H1 (cell line): ENCODE measurements at regions not wholly inside any gene's neighbourhood (a gene's known extent, or its start where the extent isn't known, plus 50 kb on each side); places are given as distances from the start of the nearest gene placed in this dataset.

Source experiments
- CTCF ChIA-PET: fragments of 300-600 bp; sonication (Branson Sonifier 250); formaldehyde crosslinking; loops from one replicate; lab custom pipeline; 2021; ENCODE audit not compliant: partially characterized antibody; lab: Charles Lee
- POLR2A ChIA-PET: fragments of 300-600 bp; sonication (Branson Sonifier 250); formaldehyde crosslinking; loops from one replicate; lab custom pipeline; 2021; ENCODE audit warnings: inconsistent platforms; ENCODE audit not compliant: partially characterized antibody; lab: Charles Lee
- DNase-seq, 2 experiments: peaks; one replicate each; pipeline versions ENCODE4 v3.0.0 to v3.0.0-alpha.2; 2010 to 2022; ENCODE audit warnings: low spot score in 2 of 2, low read depth in 1 of 2, mixed read lengths in 1 of 2
- FAIRE-seq: peaks from 2 replicates; lab custom pipeline; 2011; peaks lifted over from hg19 to GRCh38; lab: Jason Lieb, UNC
- H2AFZ ChIP-seq: 2 replicates; pipeline ENCODE4 v1.8.1; 2012; ENCODE audit warnings: low read length, inconsistent platforms
- H2AK5ac ChIP-seq: 2 replicates; pipeline ENCODE4 v1.6.1; 2013; ENCODE audit warnings: low read depth, low read length
- H2BK120ac ChIP-seq: replicated peaks from 2 replicates; pipeline ENCODE3; 2013; ENCODE audit warnings: low read depth, low read length, inconsistent platforms
- H2BK12ac ChIP-seq: 2 replicates; pipeline ENCODE4 v1.6.1; 2013; ENCODE audit warnings: low read depth, low read length
- H2BK15ac ChIP-seq: 2 replicates; pipeline ENCODE4 v1.6.1; 2013; ENCODE audit warnings: low read length
- H2BK20ac ChIP-seq: 2 replicates; pipeline ENCODE4 v1.6.1; 2013; ENCODE audit warnings: low read length
- H2BK5ac ChIP-seq: 2 replicates; pipeline ENCODE4 v1.6.1; 2013; ENCODE audit warnings: low read depth, low read length
- H3K14ac ChIP-seq: 2 replicates; pipeline ENCODE4 v1.6.1; 2013; ENCODE audit warnings: inconsistent platforms; ENCODE audit not compliant: insufficient read length
- H3K18ac ChIP-seq: 2 replicates; pipeline ENCODE4 v1.6.1; 2013; ENCODE audit warnings: low read length; ENCODE audit errors: extremely low read depth
- H3K23ac ChIP-seq: 2 replicates; pipeline ENCODE4 v1.6.1; 2013; ENCODE audit warnings: inconsistent platforms; ENCODE audit not compliant: insufficient read length
- H3K23me2 ChIP-seq: 2 replicates; pipeline ENCODE4 v1.6.1; 2013; ENCODE audit warnings: low read depth, low read length
- H3K27ac ChIP-seq: 2 replicates; pipeline ENCODE4 v1.6.1; 2011; ENCODE audit warnings: low read depth, low read length, inconsistent platforms
- H3K27me3 ChIP-seq, 4 experiments: replicated peaks in 1 of 4; 1 replicate in 1 of 4; 2 replicates in 3 of 4; pipeline versions ENCODE4 v1.6.1 to v1.8.1; 2011 to 2013; ENCODE audit warnings: low read length in 3 of 4, mild to moderate bottlenecking in 3 of 4, inconsistent platforms in 2 of 4, mixed read lengths in 2 of 4, moderate library complexity in 1 of 4; ENCODE audit not compliant: control insufficient read depth in 3 of 4, insufficient read depth in 3 of 4; ENCODE audit errors: extremely low read depth in 1 of 4
- H3K36me3 ChIP-seq, 4 experiments: 2 replicates each; pipeline versions ENCODE4 v1.6.1 to v1.8.1; 2011 to 2013; ENCODE audit warnings: mild to moderate bottlenecking in 4 of 4, low read length in 3 of 4, moderate library complexity in 2 of 4, control low read depth in 1 of 4, inconsistent platforms in 1 of 4; ENCODE audit not compliant: insufficient read depth in 4 of 4, control insufficient read depth in 2 of 4
- H3K4ac ChIP-seq: replicated peaks from 2 replicates; pipeline ENCODE3; 2013; ENCODE audit warnings: low read length, low read depth, mixed read lengths, inconsistent platforms; ENCODE audit not compliant: insufficient read length
- H3K4me1 ChIP-seq, 4 experiments: replicated peaks in 1 of 4; 1 replicate in 1 of 4; 2 replicates in 3 of 4; pipeline versions ENCODE4 v1.6.1 to v1.8.1; 2011 to 2013; ENCODE audit warnings: low read length in 3 of 4, inconsistent platforms in 2 of 4, mixed read lengths in 1 of 4; ENCODE audit not compliant: insufficient read depth in 4 of 4, control insufficient read depth in 3 of 4
- H3K4me2 ChIP-seq, 2 experiments: 2 replicates each; pipeline versions ENCODE4 v1.6.1 to v1.8.1; 2011 to 2013; ENCODE audit warnings: low read depth in 2 of 2, low read length in 2 of 2, control low read depth in 1 of 2, inconsistent platforms in 1 of 2, mild to moderate bottlenecking in 1 of 2; ENCODE audit not compliant: insufficient read depth in 1 of 2
- H3K4me3 ChIP-seq, 4 experiments: fragments of 200-600, 300-600 bp in 1 of 4; sonication (generic), shearing (Covaris generic), sonication (Bioruptor Twin) in 1 of 4; 2 replicates each; pipeline versions ENCODE4 v1.5.1 to v1.8.1; 2011 to 2016; ENCODE audit warnings: low read length in 4 of 4, low read depth in 3 of 4, control low read depth in 2 of 4, inconsistent platforms in 2 of 4, mild to moderate bottlenecking in 2 of 4, mixed read lengths in 1 of 4, moderate library complexity in 1 of 4; ENCODE audit not compliant: insufficient read depth in 2 of 4; ENCODE audit errors: extremely low read depth in 1 of 4
- H3K56ac ChIP-seq: replicated peaks from 2 replicates; pipeline ENCODE3; 2013; ENCODE audit warnings: low read depth, mild to moderate bottlenecking, mixed read lengths, low read length, inconsistent platforms; ENCODE audit not compliant: insufficient read length
- H3K79me1 ChIP-seq: 2 replicates; pipeline ENCODE4 v1.6.1; 2013; ENCODE audit warnings: low read depth, low read length, control low read depth
- H3K79me2 ChIP-seq, 2 experiments: 2 replicates each; pipeline versions ENCODE4 v1.6.1 to v1.8.1; 2012 to 2013; ENCODE audit warnings: low read length in 2 of 2, mild to moderate bottlenecking in 2 of 2, inconsistent platforms in 1 of 2; ENCODE audit not compliant: insufficient read depth in 2 of 2, control insufficient read depth in 1 of 2
- H3K9ac ChIP-seq, 4 experiments: replicated peaks in 1 of 4; 1 replicate in 1 of 4; 2 replicates in 3 of 4; pipeline versions ENCODE4 v1.6.1 to v1.8.1; 2011 to 2013; ENCODE audit warnings: low read depth in 3 of 4, low read length in 3 of 4, control low read depth in 2 of 4, mild to moderate bottlenecking in 2 of 4, moderate library complexity in 2 of 4, inconsistent platforms in 1 of 4; ENCODE audit errors: extremely low read depth in 1 of 4
- H3K9me3 ChIP-seq, 2 experiments: 2 replicates each; pipeline versions ENCODE4 v1.6.1 to v1.8.1; 2012 to 2013; ENCODE audit warnings: mild to moderate bottlenecking in 2 of 2, moderate library complexity in 2 of 2, control low read depth in 1 of 2, inconsistent platforms in 1 of 2, low read depth in 1 of 2, low read length in 1 of 2, mixed read lengths in 1 of 2; ENCODE audit not compliant: insufficient read depth in 2 of 2
- H4K20me1 ChIP-seq, 2 experiments: replicated peaks in 1 of 2; 2 replicates each; pipeline versions ENCODE3 to v1.8.1; 2011 to 2013; ENCODE audit warnings: inconsistent platforms in 2 of 2, low read length in 2 of 2, mild to moderate bottlenecking in 1 of 2; ENCODE audit not compliant: insufficient read depth in 2 of 2, control insufficient read depth in 1 of 2
- H4K5ac ChIP-seq: 2 replicates; pipeline ENCODE4 v1.6.1; 2013; ENCODE audit warnings: low read length, low read depth, mixed read lengths, inconsistent platforms; ENCODE audit not compliant: insufficient read length
- H4K8ac ChIP-seq: 2 replicates; pipeline ENCODE4 v1.8.0; 2013; ENCODE audit warnings: mild to moderate bottlenecking, moderate library complexity, low read length, inconsistent platforms; ENCODE audit not compliant: insufficient read depth; ENCODE audit errors: extremely low read depth
- H4K91ac ChIP-seq: replicated peaks from 2 replicates; pipeline ENCODE3; 2013; ENCODE audit warnings: low read length, mixed read lengths, inconsistent platforms; ENCODE audit not compliant: insufficient read length
- JUND ChIP-seq: IDR thresholded peaks from 2 replicates; pipeline ENCODE4 v1.6.1; 2011; ENCODE audit warnings: mild to moderate bottlenecking, improper control_type of control experiment, low read length
- KDM4A ChIP-seq: IDR thresholded peaks from one replicate; pipeline ENCODE4 v1.7.1; 2012; ENCODE audit warnings: low read depth, mild to moderate bottlenecking, moderate library complexity, low read length, inconsistent platforms; ENCODE audit not compliant: severe bottlenecking
- RBBP5 ChIP-seq: IDR thresholded peaks from 2 replicates; pipeline ENCODE4 v1.7.1; 2012; ENCODE audit warnings: low read depth, mild to moderate bottlenecking, inconsistent platforms, low read length, moderate library complexity, borderline replicate concordance
- RNF2 ChIP-seq: fragments of 200-900, 300-1000 bp; sonication (generic); IDR thresholded peaks from 2 replicates; pipeline ENCODE4 v1.7.1; 2016; ENCODE audit warnings: borderline replicate concordance, low read depth, mild to moderate bottlenecking, antibody characterized with exemption, low read length; ENCODE audit not compliant: poor library complexity, severe bottlenecking; ENCODE audit errors: missing control alignments
- RXRA ChIP-seq: IDR thresholded peaks from 2 replicates; pipeline ENCODE4 v1.6.1; 2011; ENCODE audit warnings: low read depth, mild to moderate bottlenecking, low read length, moderate library complexity; ENCODE audit not compliant: insufficient read depth
- SIN3A ChIP-seq, 2 experiments: IDR thresholded peaks in 1 of 2; conservative IDR thresholded peaks in 1 of 2; 2 replicates each; pipeline ENCODE4 v1.6.1; 2011 to 2012; ENCODE audit warnings: low read length in 2 of 2, improper control_type of control experiment in 1 of 2, low read depth in 1 of 2, mild to moderate bottlenecking in 1 of 2
- SP1 ChIP-seq: IDR thresholded peaks from 2 replicates; pipeline ENCODE4 v1.6.1; 2011; ENCODE audit warnings: low read depth, low read length
- SRF ChIP-seq: IDR thresholded peaks from 2 replicates; pipeline ENCODE4 v1.6.1; 2011; ENCODE audit warnings: mild to moderate bottlenecking, low read depth, low read length, moderate library complexity
- WGBS, 2 experiments: shearing (Covaris generic) in 1 of 2; methylation state at CpG; one replicate each; pipeline versions ENCODE4 v1.1.6 to v1.1.7; 2013 to 2015; ENCODE audit warnings: low lambda C conversion rate in 2 of 2, mixed read lengths in 2 of 2, inconsistent platforms in 1 of 2, low coverage in 1 of 2, missing lambda C conversion rate in 1 of 2; ENCODE audit not compliant: insufficient replicate concordance in 2 of 2, insufficient coverage in 1 of 2, insufficient read length in 1 of 2; ENCODE audit errors: extremely low coverage in 1 of 2, missing lambda C conversion rate in 1 of 2; 5-methylcytosine and 5-hydroxymethylcytosine counted together
- TF ChIP-seq, protein P1 (sequence below), 3 experiments: IDR thresholded peaks; 1 replicate in 2 of 3; 2 replicates in 1 of 3; pipeline versions ENCODE4 v1.5.1 to v1.6.1; 2011; ENCODE audit warnings: low read length in 3 of 3, mild to moderate bottlenecking in 3 of 3, inconsistent platforms in 2 of 3, low read depth in 1 of 3, moderate library complexity in 1 of 3; ENCODE audit not compliant: insufficient read depth in 1 of 3; ENCODE audit errors: control extremely low read depth in 1 of 3
- TF ChIP-seq, protein P2 (sequence below): IDR thresholded peaks from 2 replicates; pipeline ENCODE4 v1.6.1; 2012; ENCODE audit warnings: low read length, inconsistent platforms

DNA sequence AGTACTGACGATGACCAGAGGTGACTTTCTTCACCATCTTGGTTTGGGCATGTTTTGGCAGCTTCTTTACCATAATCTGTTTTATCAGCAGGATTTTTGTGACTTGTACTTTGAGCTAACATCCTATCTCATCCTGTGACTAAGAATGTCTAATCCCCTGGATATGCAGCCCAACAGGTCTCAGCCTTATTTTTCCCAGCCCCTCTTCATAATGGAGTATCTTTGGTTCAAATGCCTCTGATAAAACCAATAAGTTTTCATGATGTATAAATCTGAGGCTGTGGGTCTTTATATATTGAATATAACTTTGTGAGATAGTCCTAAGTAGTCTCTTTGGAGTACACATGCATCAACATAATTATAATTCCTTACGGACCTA, 186.9 kb upstream of the WSB1 start:
- POLR2A ChIA-PET = no interaction called here
- Histone ChIP-seq H2BK5ac (no peak overlapping the region), H3K79me2 (no peaks in the 10 kb centered on the region), H3K4me2 (no peak overlapping the region), H4K91ac (no peak overlapping the region), H3K4me3 (no peak overlapping the region), H4K8ac (no peak overlapping the region), H3K27me3 (no peaks in the 10 kb centered on the region), H3K23ac (no peak overlapping the region), H3K23me2 (no peaks in the 10 kb centered on the region), H4K20me1 (no peaks in the 10 kb centered on the region), H3K9ac (no peak overlapping the region), H3K14ac (no peak overlapping the region), H3K4me1 (no peaks in the 10 kb centered on the region), H2BK12ac (no peak overlapping the region), H2AK5ac (no peak overlapping the region), H3K18ac (no peak overlapping the region), H2BK15ac (no peak overlapping the region), H3K56ac (no peak overlapping the region), H4K5ac (no peak overlapping the region), H3K36me3 (no peaks in the 10 kb centered on the region), H2BK120ac (no peak overlapping the region), H3K4ac (no peak overlapping the region), H3K27ac (no peak overlapping the region), H3K9me3 (peaks cover 28 to 38% of the 10 kb centered on the region in 2 experiments), H2AFZ (no peak overlapping the region), H2BK20ac (no peak overlapping the region), H3K79me1 (no peaks in the 10 kb centered on the region)
- FAIRE-seq = no peak
- CTCF ChIA-PET = no interaction called here
- WGBS, 2 experiments = 59% methylated on average over 2 of the region's 2 CpGs; no CpG with 5 or more reads in 1 of the 2 experiments
- DNase-seq = no peak
- TF ChIP-seq JUND (no peak), KDM4A (no peak), SRF (no peak), SP1 (no peak), SIN3A (conservative IDR thresholded peaks at IDR 0.05 in 1 of 2, IDR thresholded peaks at IDR 0.05 in 1 of 2; ENCODE audit: low read depth in 1 of 2, low read length in 2 of 2) (no peak), RNF2 (no peak), RBBP5 (no peak), RXRA (no peak)
- TF ChIP-seq, protein P1, sequence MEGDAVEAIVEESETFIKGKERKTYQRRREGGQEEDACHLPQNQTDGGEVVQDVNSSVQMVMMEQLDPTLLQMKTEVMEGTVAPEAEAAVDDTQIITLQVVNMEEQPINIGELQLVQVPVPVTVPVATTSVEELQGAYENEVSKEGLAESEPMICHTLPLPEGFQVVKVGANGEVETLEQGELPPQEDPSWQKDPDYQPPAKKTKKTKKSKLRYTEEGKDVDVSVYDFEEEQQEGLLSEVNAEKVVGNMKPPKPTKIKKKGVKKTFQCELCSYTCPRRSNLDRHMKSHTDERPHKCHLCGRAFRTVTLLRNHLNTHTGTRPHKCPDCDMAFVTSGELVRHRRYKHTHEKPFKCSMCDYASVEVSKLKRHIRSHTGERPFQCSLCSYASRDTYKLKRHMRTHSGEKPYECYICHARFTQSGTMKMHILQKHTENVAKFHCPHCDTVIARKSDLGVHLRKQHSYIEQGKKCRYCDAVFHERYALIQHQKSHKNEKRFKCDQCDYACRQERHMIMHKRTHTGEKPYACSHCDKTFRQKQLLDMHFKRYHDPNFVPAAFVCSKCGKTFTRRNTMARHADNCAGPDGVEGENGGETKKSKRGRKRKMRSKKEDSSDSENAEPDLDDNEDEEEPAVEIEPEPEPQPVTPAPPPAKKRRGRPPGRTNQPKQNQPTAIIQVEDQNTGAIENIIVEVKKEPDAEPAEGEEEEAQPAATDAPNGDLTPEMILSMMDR (IDR thresholded peaks at IDR 0.05; ENCODE audit: control extremely low read depth in 1 of 3, insufficient read depth in 1 of 3, low read depth in 1 of 3, low read length in 3 of 3) = no peak
- TF ChIP-seq, protein P2, sequence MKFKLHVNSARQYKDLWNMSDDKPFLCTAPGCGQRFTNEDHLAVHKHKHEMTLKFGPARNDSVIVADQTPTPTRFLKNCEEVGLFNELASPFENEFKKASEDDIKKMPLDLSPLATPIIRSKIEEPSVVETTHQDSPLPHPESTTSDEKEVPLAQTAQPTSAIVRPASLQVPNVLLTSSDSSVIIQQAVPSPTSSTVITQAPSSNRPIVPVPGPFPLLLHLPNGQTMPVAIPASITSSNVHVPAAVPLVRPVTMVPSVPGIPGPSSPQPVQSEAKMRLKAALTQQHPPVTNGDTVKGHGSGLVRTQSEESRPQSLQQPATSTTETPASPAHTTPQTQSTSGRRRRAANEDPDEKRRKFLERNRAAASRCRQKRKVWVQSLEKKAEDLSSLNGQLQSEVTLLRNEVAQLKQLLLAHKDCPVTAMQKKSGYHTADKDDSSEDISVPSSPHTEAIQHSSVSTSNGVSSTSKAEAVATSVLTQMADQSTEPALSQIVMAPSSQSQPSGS = no peak
